ENCODE measurements at regions not wholly inside any gene's neighbourhood (a gene's known extent, or its start where the extent isn't known, plus 50 kb on each side); places are given as distances from the start of the nearest gene placed in this dataset.

DNA sequence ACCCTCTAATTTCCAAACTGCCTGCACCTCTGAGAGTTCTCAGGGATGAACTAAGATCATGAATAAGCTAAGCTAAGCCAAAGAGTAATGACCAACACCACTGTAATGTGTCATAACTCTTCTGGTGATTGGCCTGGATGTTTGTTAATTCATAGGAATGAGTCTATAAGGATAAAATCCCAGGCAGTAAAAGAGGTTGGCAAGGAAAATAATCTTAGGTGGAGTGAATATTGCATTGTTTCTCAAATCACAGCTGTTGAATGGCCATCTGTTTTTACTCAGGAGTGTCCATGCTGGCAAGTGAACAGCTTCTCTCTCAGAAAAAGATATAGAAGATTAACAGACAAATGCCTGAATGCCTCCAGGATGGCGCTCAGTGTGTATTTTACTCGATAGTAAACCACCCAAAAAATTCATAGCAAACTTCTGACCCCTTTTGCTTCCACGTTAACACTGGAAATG is 60.8 kb upstream of the GLS start:
- Histone ChIP-seq H3K4me3 (no peak overlapping the region), H3K4me1 (no peaks in the 10 kb centered on the region), H3K27ac (no peak overlapping the region), H3K27me3 (no peaks in the 10 kb centered on the region), H3K9me3 (no peaks in the 10 kb centered on the region), H3K36me3 (no peaks in the 10 kb centered on the region)
- no peak for TF ChIP-seq CTCF (IDR thresholded peaks at IDR 0.05)
- 82% methylated on average over 3 of the region's 3 CpGs for WGBS
- DNase-seq (ENCODE audit: low spot score in 2 of 2) = no peak

- Histone ChIP-seq H3K27ac (no peak overlapping the region), H3K9me3 (no peaks in the 10 kb centered on the region), H3K36me3 (no peaks in the 10 kb centered on the region), H3K4me1 (no peaks in the 10 kb centered on the region), H3K27me3 (no peaks in the 10 kb centered on the region), H3K4me3 (no peak overlapping the region)
- 74% methylated on average over 1 of the region's 1 CpG for WGBS
- TF ChIP-seq EP300 (IDR thresholded peaks at IDR 0.05) = no peak
- no peak for TF ChIP-seq CTCF (IDR thresholded peaks at IDR 0.05)
- TF ChIP-seq POLR2A (IDR thresholded peaks at IDR 0.05) = no peak
- no peak for TF ChIP-seq POLR2AphosphoS5 (IDR thresholded peaks at IDR 0.05)
- DNase-seq (ENCODE audit: low spot score in 2 of 2) = no peak
Observed at GRCh38 chr2:190820416-190820815, 60.2 kb upstream of the GLS start.

- no peaks in the 10 kb centered on the region for H3K27me3 ChIP-seq
- H3K9me3 ChIP-seq = no peaks in the 10 kb centered on the region
- no peak for DNase-seq (ENCODE audit: low spot score in 2 of 2)
- no peak for TF ChIP-seq POLR2AphosphoS5 (IDR thresholded peaks at IDR 0.05)
- TF ChIP-seq CTCF (IDR thresholded peaks at IDR 0.05) = no peak
- no peak for TF ChIP-seq POLR2A (IDR thresholded peaks at IDR 0.05)
- TF ChIP-seq EP300 (IDR thresholded peaks at IDR 0.05) = no peak
- H3K36me3 ChIP-seq = no peaks in the 10 kb centered on the region
- no peak overlapping the region for H3K4me3 ChIP-seq
- H3K4me1 ChIP-seq = no peaks in the 10 kb centered on the region
- no peak overlapping the region for H3K27ac ChIP-seq
- 51% methylated on average over 1 of the region's 1 CpG for WGBS
Observed at GRCh38 chr2:190822043-190822442, 58.6 kb upstream of the GLS start.

- H3K4me3 ChIP-seq = no peak overlapping the region
- 95% methylated on average over 3 of the region's 3 CpGs for WGBS
- no peaks in the 10 kb centered on the region for H3K27me3 ChIP-seq
- no peaks in the 10 kb centered on the region for H3K36me3 ChIP-seq
- no peaks in the 10 kb centered on the region for H3K9me3 ChIP-seq
- no peak for DNase-seq (ENCODE audit: low spot score in 2 of 2)
- no peak overlapping the region for H3K27ac ChIP-seq
- H3K4me1 ChIP-seq = no peaks in the 10 kb centered on the region
- TF ChIP-seq POLR2AphosphoS5 (IDR thresholded peaks at IDR 0.05) (no peak), POLR2A (IDR thresholded peaks at IDR 0.05) (no peak), EP300 (IDR thresholded peaks at IDR 0.05) (no peak), CTCF (IDR thresholded peaks at IDR 0.05) (no peak)
Observed at GRCh38 chr2:190827720-190828119, 52.9 kb upstream of the GLS start.

DNA sequence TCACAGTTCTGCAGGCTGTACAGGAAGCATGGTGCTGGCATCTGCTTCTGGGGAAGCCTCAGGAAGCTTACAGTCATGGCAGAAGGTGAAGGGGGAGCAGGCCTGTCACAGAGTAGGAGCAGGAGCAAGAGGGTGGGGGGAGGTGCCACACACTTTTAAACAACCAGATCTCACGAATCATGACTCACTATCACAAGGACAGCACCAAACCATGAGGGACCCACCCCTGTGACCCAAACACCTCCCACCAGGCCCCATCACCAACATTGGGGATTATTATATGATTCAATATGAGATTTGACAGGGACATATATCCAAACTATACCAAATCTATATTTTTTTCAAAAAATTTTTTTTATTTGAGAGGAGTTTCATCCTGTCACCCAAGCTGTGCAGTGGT is 51.0 kb upstream of the GLS start:
- Histone ChIP-seq H3K4me3 (no peak overlapping the region), H3K27me3 (no peaks in the 10 kb centered on the region), H3K36me3 (no peaks in the 10 kb centered on the region), H3K27ac (no peak overlapping the region), H3K4me1 (no peaks in the 10 kb centered on the region), H3K9me3 (no peaks in the 10 kb centered on the region)
- DNase-seq (ENCODE audit: low spot score in 2 of 2) = no peak
- TF ChIP-seq EP300 (IDR thresholded peaks at IDR 0.05) = no peak
- TF ChIP-seq POLR2A (IDR thresholded peaks at IDR 0.05) = no peak
- TF ChIP-seq CTCF (IDR thresholded peaks at IDR 0.05) = no peak
- TF ChIP-seq POLR2AphosphoS5 (IDR thresholded peaks at IDR 0.05) = no peak
- 94% methylated on average over 1 of the region's 1 CpG for WGBS

Measured in suprapubic skin (tissue), 4 donors.